Sigmoid colon (tissue), 6 donors: ENCODE measurements at regions not wholly inside any gene's neighbourhood (a gene's known extent, or its start where the extent isn't known, plus 50 kb on each side); places are given as distances from the start of the nearest gene placed in this dataset.

Experiments used
- DNase-seq: peaks from one replicate; pipeline ENCODE4 v3.0.0-alpha.2; 2019
- H3K27ac ChIP-seq, 4 donors: fragments of 200-600 bp; sonication (generic); one replicate each; pipeline ENCODE4 v1.5.1; 2016 to 2019; ENCODE audit warnings: mild to moderate bottlenecking in 1 of 4
- H3K27me3 ChIP-seq, 3 donors: fragments of 200-600 bp; sonication (generic); one replicate each; pipeline ENCODE4 v1.5.1; 2019; ENCODE audit warnings: mild to moderate bottlenecking in 1 of 3
- H3K36me3 ChIP-seq, 4 donors: fragments of 200-600 bp; sonication (generic); one replicate each; pipeline ENCODE4 v1.5.1; 2016 to 2019
- H3K4me1 ChIP-seq, 4 donors: fragments of 200-600 bp; sonication (generic); one replicate each; pipeline ENCODE4 v1.5.1; 2017 to 2019
- H3K4me3 ChIP-seq, 4 donors: fragments of 200-600 bp; sonication (generic); one replicate each; pipeline ENCODE4 v1.5.1; 2017 to 2019; ENCODE audit warnings: mild to moderate bottlenecking in 2 of 4, moderate library complexity in 1 of 4
- H3K9me3 ChIP-seq, 4 donors: fragments of 200-600 bp in 3 of 4; sonication (generic) in 3 of 4; one replicate each; pipeline versions ENCODE4 v1.5.1 to v1.6.1; 2013 to 2019
- CTCF ChIP-seq, 4 experiments: fragments of 450-650 bp in 3 of 4; fragments of 200-600 bp in 1 of 4; IDR thresholded peaks; one replicate each; pipeline ENCODE4 v1.5.1; 2016 to 2019; ENCODE audit warnings: antibody characterized with exemption in 4 of 4, mild to moderate bottlenecking in 3 of 4, moderate library complexity in 2 of 4
- EP300 ChIP-seq, 4 donors: sonication (generic); formaldehyde crosslinking; IDR thresholded peaks; one replicate each; pipeline ENCODE4 v1.6.1; 2017; ENCODE audit warnings: antibody characterized with exemption in 4 of 4
- POLR2A ChIP-seq, 2 donors: fragments of 450-650 bp; IDR thresholded peaks; one replicate each; pipeline ENCODE4 v1.6.1; 2016; ENCODE audit warnings: antibody characterized with exemption in 2 of 2, mild to moderate bottlenecking in 2 of 2, moderate library complexity in 2 of 2
- POLR2AphosphoS5 ChIP-seq, 4 donors: sonication (generic); formaldehyde crosslinking; IDR thresholded peaks; one replicate each; pipeline ENCODE4 v1.6.1; 2017; ENCODE audit warnings: antibody characterized with exemption in 4 of 4
- WGBS, 2 donors: extraction: QIAGEN DNeasy Blood & Tissue Kit; methylation state at CpG; one replicate each; pipeline ENCODE4 v1.1.7; 2013; 5-methylcytosine and 5-hydroxymethylcytosine counted together
- intact Hi-C: fragments of 100-400 bp; cut with DNase I; formaldehyde crosslinking; loops from one replicate; pipeline ENCODE4 v1.15.1; 2023
- donor health status: healthy with polysubstance abuse.
- donor health status: healthy.

- intact Hi-C loops, result no loop called here
- no peak for TF ChIP-seq EP300 (IDR thresholded peaks at IDR 0.05)
- no peak for TF ChIP-seq POLR2A (IDR thresholded peaks at IDR 0.05)
- TF ChIP-seq POLR2AphosphoS5 (IDR thresholded peaks at IDR 0.05), result no peak
- Histone ChIP-seq H3K4me3 (no peak overlapping the region), H3K27ac (no peak overlapping the region), H3K4me1 (no peaks in the 10 kb centered on the region), H3K9me3 (no peaks in the 10 kb centered on the region), H3K36me3 (no peaks in the 10 kb centered on the region), H3K27me3 (no peaks in the 10 kb centered on the region)
- WGBS, 2 donors, result 55 to 62% methylated on average over 2 of the region's 2 CpGs
- no peak for DNase-seq
These were observed 258.4 kb upstream of the ZNF717 start for GRCh38 chr3:76043746-76044145.

- 45 to 54% methylated on average over 3 of the region's 3 CpGs for WGBS, 2 donors
- Histone ChIP-seq H3K27me3 (no peaks in the 10 kb centered on the region), H3K36me3 (no peaks in the 10 kb centered on the region), H3K4me1 (no peaks in the 10 kb centered on the region), H3K9me3 (no peaks in the 10 kb centered on the region), H3K27ac (no peak overlapping the region), H3K4me3 (no peak overlapping the region)
- DNase-seq, result no peak
- TF ChIP-seq POLR2AphosphoS5 (IDR thresholded peaks at IDR 0.05), result no peak
- TF ChIP-seq CTCF (IDR thresholded peaks at IDR 0.05), result peak in 1 of 4 experiments; percentile 23
- TF ChIP-seq EP300 (IDR thresholded peaks at IDR 0.05), result no peak
- intact Hi-C loops, result no loop called here
These were observed 259.6 kb upstream of the ZNF717 start for GRCh38 chr3:76044601-76045600.

DNA sequence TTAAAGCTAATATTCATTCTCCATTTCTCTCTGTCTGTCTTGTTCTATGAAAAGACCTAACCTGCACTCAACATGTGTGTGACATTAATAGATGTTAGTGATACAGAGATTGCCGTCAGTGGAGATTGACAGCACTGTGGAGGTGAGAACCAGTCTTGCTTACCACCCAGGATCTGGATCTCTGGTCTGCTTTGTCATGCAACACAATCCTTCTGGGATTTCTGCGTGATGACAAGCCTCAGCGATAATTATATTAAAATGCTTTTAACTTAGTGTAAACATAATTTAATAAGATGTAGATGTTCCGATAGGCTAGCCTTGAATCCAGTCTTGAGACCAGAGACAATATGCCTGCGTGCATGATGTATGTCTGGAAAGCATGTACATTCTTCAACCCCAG, 262.0 kb upstream of the ZNF717 start:
- no peaks in the 10 kb centered on the region for H3K9me3 ChIP-seq
- no peak overlapping the region for H3K27ac ChIP-seq
- intact Hi-C loops, result no loop called here
- no peak for DNase-seq
- TF ChIP-seq EP300 (IDR thresholded peaks at IDR 0.05) (no peak), POLR2A (IDR thresholded peaks at IDR 0.05) (no peak), POLR2AphosphoS5 (IDR thresholded peaks at IDR 0.05) (no peak), CTCF (IDR thresholded peaks at IDR 0.05) (no peak)
- no peaks in the 10 kb centered on the region for H3K4me1 ChIP-seq
- no peaks in the 10 kb centered on the region for H3K27me3 ChIP-seq
- H3K36me3 ChIP-seq, result no peaks in the 10 kb centered on the region
- 91% methylated on average over 5 of the region's 5 CpGs for WGBS, 2 donors
- H3K4me3 ChIP-seq, result no peak overlapping the region

GRCh38 chr3:76049776-76050175, 264.4 kb upstream of the ZNF717 start:
- no peak for TF ChIP-seq POLR2A (IDR thresholded peaks at IDR 0.05)
- TF ChIP-seq CTCF (IDR thresholded peaks at IDR 0.05), result no peak
- TF ChIP-seq EP300 (IDR thresholded peaks at IDR 0.05), result no peak
- no peak for TF ChIP-seq POLR2AphosphoS5 (IDR thresholded peaks at IDR 0.05)
- DNase-seq, result no peak

GRCh38 chr3:76051145-76051544, 265.8 kb upstream of the ZNF717 start:
- Histone ChIP-seq H3K27me3 (no peaks in the 10 kb centered on the region), H3K4me1 (no peaks in the 10 kb centered on the region), H3K27ac (no peak overlapping the region), H3K4me3 (no peak overlapping the region), H3K9me3 (no peaks in the 10 kb centered on the region), H3K36me3 (no peaks in the 10 kb centered on the region)
- TF ChIP-seq POLR2AphosphoS5 (IDR thresholded peaks at IDR 0.05) (no peak), POLR2A (IDR thresholded peaks at IDR 0.05) (no peak), EP300 (IDR thresholded peaks at IDR 0.05) (no peak), CTCF (IDR thresholded peaks at IDR 0.05) (no peak)
- no peak for DNase-seq
- intact Hi-C loops, result no loop called here
- 48 to 70% methylated on average over 3 of the region's 3 CpGs for WGBS, 2 donors

More at GRCh38 chr3:76049776-76050175, 264.4 kb upstream of the ZNF717 start:
- 86 to 92% methylated on average over 2 of the region's 2 CpGs for WGBS, 2 donors
- Histone ChIP-seq H3K9me3 (no peaks in the 10 kb centered on the region), H3K27me3 (no peaks in the 10 kb centered on the region), H3K4me1 (no peaks in the 10 kb centered on the region), H3K36me3 (no peaks in the 10 kb centered on the region), H3K27ac (no peak overlapping the region), H3K4me3 (no peak overlapping the region)
- intact Hi-C loops, result no loop called here
